WTC11 (cell line): ENCODE measurements at regions not wholly inside any gene's neighbourhood (a gene's known extent, or its start where the extent isn't known, plus 50 kb on each side); places are given as distances from the start of the nearest gene placed in this dataset.
"Not testable (repeated sequence)": the region's sequence is repeated elsewhere in the genome, so short reads cannot be mapped to it uniquely, and the experiment has no call there.

ENCODE experiments used
- RELA ChIP-seq: sonication (generic); formaldehyde crosslinking; IDR thresholded peaks from 2 replicates; pipeline ENCODE4 v1.8.1; 2022; ENCODE audit warnings: missing genetic modification reagents, mild to moderate bottlenecking, borderline replicate concordance
- TF ChIP-seq, protein P1 (sequence below): fragments of 200-600 bp; IDR thresholded peaks from 2 replicates; pipeline ENCODE4 v1.8.0; 2022; ENCODE audit warnings: antibody characterized with exemption
- TF ChIP-seq, protein P2 (sequence below): sonication (generic); formaldehyde crosslinking; IDR thresholded peaks from 2 replicates; pipeline ENCODE4 v1.8.1; 2023; ENCODE audit warnings: mild to moderate bottlenecking, missing genetic modification reagents, moderate library complexity
- TF ChIP-seq, protein P3 (sequence below): sonication (generic); formaldehyde crosslinking; IDR thresholded peaks from 2 replicates; pipeline ENCODE4 v1.8.0; 2022; ENCODE audit warnings: missing genetic modification reagents
- TF ChIP-seq, protein P4 (sequence below): sonication (generic); formaldehyde crosslinking; conservative IDR thresholded peaks from 2 replicates; pipeline ENCODE4 v1.8.1; 2022; ENCODE audit warnings: mild to moderate bottlenecking, missing genetic modification reagents

DNA sequence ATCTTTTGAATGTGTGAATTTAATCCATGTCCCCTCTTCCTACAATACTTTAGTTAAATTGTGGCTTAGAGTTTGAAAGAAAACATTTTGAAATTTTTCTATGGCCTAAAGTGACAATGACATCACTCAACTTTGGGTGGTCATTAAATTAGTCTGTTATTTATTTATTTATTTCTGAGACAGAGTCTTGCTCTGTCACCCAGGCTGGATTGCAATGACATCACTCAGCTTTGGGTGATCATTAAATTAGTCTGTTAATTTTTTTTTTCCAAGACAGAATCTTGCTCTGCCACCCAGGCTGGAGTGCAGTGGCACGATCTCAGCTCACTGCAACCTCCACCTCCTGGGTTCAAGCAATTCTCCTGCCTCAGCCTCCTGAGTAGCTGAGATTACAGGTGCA lies 322.5 kb downstream of the SOX2 start:
- TF ChIP-seq, protein P1, sequence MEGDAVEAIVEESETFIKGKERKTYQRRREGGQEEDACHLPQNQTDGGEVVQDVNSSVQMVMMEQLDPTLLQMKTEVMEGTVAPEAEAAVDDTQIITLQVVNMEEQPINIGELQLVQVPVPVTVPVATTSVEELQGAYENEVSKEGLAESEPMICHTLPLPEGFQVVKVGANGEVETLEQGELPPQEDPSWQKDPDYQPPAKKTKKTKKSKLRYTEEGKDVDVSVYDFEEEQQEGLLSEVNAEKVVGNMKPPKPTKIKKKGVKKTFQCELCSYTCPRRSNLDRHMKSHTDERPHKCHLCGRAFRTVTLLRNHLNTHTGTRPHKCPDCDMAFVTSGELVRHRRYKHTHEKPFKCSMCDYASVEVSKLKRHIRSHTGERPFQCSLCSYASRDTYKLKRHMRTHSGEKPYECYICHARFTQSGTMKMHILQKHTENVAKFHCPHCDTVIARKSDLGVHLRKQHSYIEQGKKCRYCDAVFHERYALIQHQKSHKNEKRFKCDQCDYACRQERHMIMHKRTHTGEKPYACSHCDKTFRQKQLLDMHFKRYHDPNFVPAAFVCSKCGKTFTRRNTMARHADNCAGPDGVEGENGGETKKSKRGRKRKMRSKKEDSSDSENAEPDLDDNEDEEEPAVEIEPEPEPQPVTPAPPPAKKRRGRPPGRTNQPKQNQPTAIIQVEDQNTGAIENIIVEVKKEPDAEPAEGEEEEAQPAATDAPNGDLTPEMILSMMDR: not testable (repeated sequence)
- not testable (repeated sequence) for TF ChIP-seq RELA
- TF ChIP-seq, protein P2, sequence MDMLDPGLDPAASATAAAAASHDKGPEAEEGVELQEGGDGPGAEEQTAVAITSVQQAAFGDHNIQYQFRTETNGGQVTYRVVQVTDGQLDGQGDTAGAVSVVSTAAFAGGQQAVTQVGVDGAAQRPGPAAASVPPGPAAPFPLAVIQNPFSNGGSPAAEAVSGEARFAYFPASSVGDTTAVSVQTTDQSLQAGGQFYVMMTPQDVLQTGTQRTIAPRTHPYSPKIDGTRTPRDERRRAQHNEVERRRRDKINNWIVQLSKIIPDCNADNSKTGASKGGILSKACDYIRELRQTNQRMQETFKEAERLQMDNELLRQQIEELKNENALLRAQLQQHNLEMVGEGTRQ (CRISPR knock-in tag): not testable (repeated sequence)
- TF ChIP-seq, protein P3, sequence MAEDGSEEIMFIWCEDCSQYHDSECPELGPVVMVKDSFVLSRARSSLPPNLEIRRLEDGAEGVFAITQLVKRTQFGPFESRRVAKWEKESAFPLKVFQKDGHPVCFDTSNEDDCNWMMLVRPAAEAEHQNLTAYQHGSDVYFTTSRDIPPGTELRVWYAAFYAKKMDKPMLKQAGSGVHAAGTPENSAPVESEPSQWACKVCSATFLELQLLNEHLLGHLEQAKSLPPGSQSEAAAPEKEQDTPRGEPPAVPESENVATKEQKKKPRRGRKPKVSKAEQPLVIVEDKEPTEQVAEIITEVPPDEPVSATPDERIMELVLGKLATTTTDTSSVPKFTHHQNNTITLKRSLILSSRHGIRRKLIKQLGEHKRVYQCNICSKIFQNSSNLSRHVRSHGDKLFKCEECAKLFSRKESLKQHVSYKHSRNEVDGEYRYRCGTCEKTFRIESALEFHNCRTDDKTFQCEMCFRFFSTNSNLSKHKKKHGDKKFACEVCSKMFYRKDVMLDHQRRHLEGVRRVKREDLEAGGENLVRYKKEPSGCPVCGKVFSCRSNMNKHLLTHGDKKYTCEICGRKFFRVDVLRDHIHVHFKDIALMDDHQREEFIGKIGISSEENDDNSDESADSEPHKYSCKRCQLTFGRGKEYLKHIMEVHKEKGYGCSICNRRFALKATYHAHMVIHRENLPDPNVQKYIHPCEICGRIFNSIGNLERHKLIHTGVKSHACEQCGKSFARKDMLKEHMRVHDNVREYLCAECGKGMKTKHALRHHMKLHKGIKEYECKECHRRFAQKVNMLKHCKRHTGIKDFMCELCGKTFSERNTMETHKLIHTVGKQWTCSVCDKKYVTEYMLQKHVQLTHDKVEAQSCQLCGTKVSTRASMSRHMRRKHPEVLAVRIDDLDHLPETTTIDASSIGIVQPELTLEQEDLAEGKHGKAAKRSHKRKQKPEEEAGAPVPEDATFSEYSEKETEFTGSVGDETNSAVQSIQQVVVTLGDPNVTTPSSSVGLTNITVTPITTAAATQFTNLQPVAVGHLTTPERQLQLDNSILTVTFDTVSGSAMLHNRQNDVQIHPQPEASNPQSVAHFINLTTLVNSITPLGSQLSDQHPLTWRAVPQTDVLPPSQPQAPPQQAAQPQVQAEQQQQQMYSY (CRISPR knock-in tag): not testable (repeated sequence)
- TF ChIP-seq, protein P4, sequence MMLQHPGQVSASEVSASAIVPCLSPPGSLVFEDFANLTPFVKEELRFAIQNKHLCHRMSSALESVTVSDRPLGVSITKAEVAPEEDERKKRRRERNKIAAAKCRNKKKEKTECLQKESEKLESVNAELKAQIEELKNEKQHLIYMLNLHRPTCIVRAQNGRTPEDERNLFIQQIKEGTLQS (CRISPR knock-in tag): not testable (repeated sequence)
